ENCODE measurements at regions not wholly inside any gene's neighbourhood (a gene's known extent, or its start where the extent isn't known, plus 50 kb on each side); places are given as distances from the start of the nearest gene placed in this dataset.
"Not testable (repeated sequence)": the region's sequence is repeated elsewhere in the genome, so short reads cannot be mapped to it uniquely, and the experiment has no call there.

GRCh38 chr6:144469144-144469575, 184.0 kb downstream of the UTRN start:
- H3K4me3 ChIP-seq (ENCODE audit: low read depth, low read length): no peak overlapping the region
- DNase-seq (ENCODE audit: low read depth): no peak
- TF ChIP-seq CTCF (IDR thresholded peaks at IDR 0.05; ENCODE audit: insufficient read depth, low read length): no peak

- not testable (repeated sequence) for DNase-seq (ENCODE audit: low read depth); H3K4me3 ChIP-seq (ENCODE audit: low read depth, low read length)
Measured at GRCh38 chr6:144470201-144470600, 185.1 kb downstream of the UTRN start.

- TF ChIP-seq CTCF (IDR thresholded peaks at IDR 0.05; ENCODE audit: insufficient read depth, low read length): no peak
- no peak overlapping the region for H3K4me3 ChIP-seq (ENCODE audit: low read depth, low read length)
- DNase-seq (ENCODE audit: low read depth): peak; percentile 14
Measured at GRCh38 chr6:144471986-144472385, 186.9 kb downstream of the UTRN start.

GRCh38 chr6:144474290-144474689, 189.2 kb downstream of the UTRN start:
- no peak for TF ChIP-seq CTCF (IDR thresholded peaks at IDR 0.05; ENCODE audit: insufficient read depth, low read length)
- H3K4me3 ChIP-seq (ENCODE audit: low read depth, low read length): no peak overlapping the region
- DNase-seq (ENCODE audit: low read depth): no peak

GRCh38 chr6:144474904-144475303, 189.8 kb downstream of the UTRN start:
- no peak overlapping the region for H3K4me3 ChIP-seq (ENCODE audit: low read depth, low read length)
- no peak for TF ChIP-seq CTCF (IDR thresholded peaks at IDR 0.05; ENCODE audit: insufficient read depth, low read length)
- no peak for DNase-seq (ENCODE audit: low read depth)

GRCh38 chr6:144475411-144475810, 190.3 kb downstream of the UTRN start:
- TF ChIP-seq CTCF (IDR thresholded peaks at IDR 0.05; ENCODE audit: insufficient read depth, low read length): no peak
- DNase-seq (ENCODE audit: low read depth): no peak

GRCh38 chr6:144476286-144476685, 191.2 kb downstream of the UTRN start:
- H3K4me3 ChIP-seq (ENCODE audit: low read depth, low read length): no peak overlapping the region
- DNase-seq (ENCODE audit: low read depth): no peak
- no peak for TF ChIP-seq CTCF (IDR thresholded peaks at IDR 0.05; ENCODE audit: insufficient read depth, low read length)

More at GRCh38 chr6:144475411-144475810, 190.3 kb downstream of the UTRN start:
- H3K4me3 ChIP-seq (ENCODE audit: low read depth, low read length): no peak overlapping the region

Measured in fibroblast of the aortic adventitia (primary cell).